ENCODE measurements at regions not wholly inside any gene's neighbourhood (a gene's known extent, or its start where the extent isn't known, plus 50 kb on each side); places are given as distances from the start of the nearest gene placed in this dataset.

DNA sequence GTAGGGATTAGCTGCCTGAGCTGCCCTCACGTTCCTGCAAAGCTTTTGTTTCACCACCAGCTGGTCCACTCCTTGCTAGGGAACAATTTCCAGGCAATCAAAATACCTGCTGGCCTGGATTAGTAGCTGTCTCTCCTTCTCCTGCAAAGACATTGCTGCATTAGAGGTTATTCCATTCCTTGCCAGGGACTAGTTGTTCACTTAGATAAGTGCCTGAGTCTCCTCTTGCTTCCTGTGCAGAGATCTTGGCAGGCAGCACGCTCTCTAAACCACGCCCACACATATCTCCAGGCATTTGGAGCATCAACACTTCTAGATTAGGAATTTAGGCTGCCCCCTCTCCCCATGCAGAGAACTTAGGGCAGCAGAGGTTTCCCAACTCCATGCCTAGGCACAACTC lies 150.4 kb upstream of the SMIM30 start:
- H2BK120ac ChIP-seq (ENCODE audit: low read depth, low read length) = no peak overlapping the region
- H3K27ac ChIP-seq (replicated peaks; ENCODE audit: low read length) = no peak overlapping the region
- no peak overlapping the region for H3K23ac ChIP-seq (ENCODE audit: low read depth, low read length, poor library complexity)
- no peaks in the 10 kb centered on the region for H3K4me1 ChIP-seq (ENCODE audit: control insufficient read depth in 2 of 2, insufficient read depth in 1 of 2, low read depth in 1 of 2, low read length in 2 of 2)
- H2AFZ ChIP-seq (ENCODE audit: low read length) = no peak overlapping the region
- no peak overlapping the region for H2AK5ac ChIP-seq (ENCODE audit: low read depth, low read length)
- no peak overlapping the region for H2BK5ac ChIP-seq (ENCODE audit: low read length)
- no peak overlapping the region for H3K18ac ChIP-seq (ENCODE audit: low read length)
- H3K9me3 ChIP-seq (replicated peaks in 1 of 2; ENCODE audit: control insufficient read depth in 2 of 2, insufficient read depth in 1 of 2, low read depth in 1 of 2, low read length in 2 of 2) = peaks cover 0 to 6% of the 10 kb centered on the region in 2 donors
- no CpG with 5 or more reads among the region's 3 CpGs for WGBS, 2 donors (ENCODE audit: extremely low coverage in 2 of 2, insufficient read length in 2 of 2, insufficient replicate concordance in 1 of 2)
- H3K4me2 ChIP-seq (ENCODE audit: insufficient read depth, low read length, poor library complexity, severe bottlenecking) = no peak overlapping the region
- no peaks in the 10 kb centered on the region for H3K79me1 ChIP-seq (ENCODE audit: low read depth, low read length)
- no peak overlapping the region for H4K8ac ChIP-seq (ENCODE audit: low read depth, low read length)
- H2BK12ac ChIP-seq (ENCODE audit: low read length) = no peak overlapping the region
- H3K36me3 ChIP-seq (replicated peaks in 1 of 2; ENCODE audit: control insufficient read depth in 2 of 2, insufficient read depth in 2 of 2, low read length in 2 of 2) = no peaks in the 10 kb centered on the region
- no peaks in the 10 kb centered on the region for H3K27me3 ChIP-seq (ENCODE audit: control insufficient read depth in 3 of 3, insufficient read depth in 3 of 3, low read depth in 1 of 3, low read length in 3 of 3)
- H2BK15ac ChIP-seq (ENCODE audit: low read length) = no peak overlapping the region
- no peak overlapping the region for H3K4me3 ChIP-seq (ENCODE audit: low read length in 2 of 2)
- H3K14ac ChIP-seq (ENCODE audit: low read length) = no peak overlapping the region
- no peak overlapping the region for H4K91ac ChIP-seq (ENCODE audit: low read depth, low read length, poor library complexity)
- no peak for DNase-seq (ENCODE audit: low spot score)
- H3K9ac ChIP-seq (ENCODE audit: low read depth, low read length, poor library complexity) = no peak overlapping the region
- no peak overlapping the region for H3K4ac ChIP-seq (ENCODE audit: low read length)

DNA sequence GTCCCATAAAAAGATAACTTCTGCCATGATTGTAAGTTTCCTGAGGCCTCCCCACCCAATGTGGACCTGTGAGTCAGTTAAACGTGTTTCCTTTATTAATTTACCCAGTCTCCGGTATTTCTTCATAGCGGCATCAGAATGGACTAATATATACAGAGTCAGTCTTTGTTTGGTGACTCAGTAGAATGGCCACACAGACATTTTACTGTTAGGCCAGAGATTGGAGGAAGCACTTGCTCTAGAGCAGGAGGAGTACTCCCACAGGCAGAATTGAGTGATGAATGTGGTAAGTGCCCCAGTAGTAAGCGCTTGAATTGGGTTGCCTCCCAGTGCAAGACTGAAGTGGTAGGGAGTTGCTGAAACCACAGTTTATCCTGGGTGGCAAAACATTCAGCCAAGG lies 149.5 kb upstream of the SMIM30 start:
- Histone ChIP-seq H3K27me3 (ENCODE audit: control insufficient read depth in 3 of 3, insufficient read depth in 3 of 3, low read depth in 1 of 3, low read length in 3 of 3) (no peaks in the 10 kb centered on the region), H3K14ac (ENCODE audit: low read length) (no peak overlapping the region), H2BK120ac (ENCODE audit: low read depth, low read length) (no peak overlapping the region), H3K9ac (ENCODE audit: low read depth, low read length, poor library complexity) (no peak overlapping the region), H2AK5ac (ENCODE audit: low read depth, low read length) (no peak overlapping the region), H3K27ac (replicated peaks; ENCODE audit: low read length) (no peak overlapping the region), H3K18ac (ENCODE audit: low read length) (no peak overlapping the region), H4K8ac (ENCODE audit: low read depth, low read length) (no peak overlapping the region), H3K4ac (ENCODE audit: low read length) (no peak overlapping the region), H3K23ac (ENCODE audit: low read depth, low read length, poor library complexity) (no peak overlapping the region), H4K91ac (ENCODE audit: low read depth, low read length, poor library complexity) (no peak overlapping the region), H2BK15ac (ENCODE audit: low read length) (no peak overlapping the region), H3K4me2 (ENCODE audit: insufficient read depth, low read length, poor library complexity, severe bottlenecking) (no peak overlapping the region), H2BK12ac (ENCODE audit: low read length) (no peak overlapping the region), H2AFZ (ENCODE audit: low read length) (no peak overlapping the region), H3K79me1 (ENCODE audit: low read depth, low read length) (no peaks in the 10 kb centered on the region), H2BK5ac (ENCODE audit: low read length) (no peak overlapping the region), H3K36me3 (replicated peaks in 1 of 2; ENCODE audit: control insufficient read depth in 2 of 2, insufficient read depth in 2 of 2, low read length in 2 of 2) (no peaks in the 10 kb centered on the region), H3K4me3 (ENCODE audit: low read length in 2 of 2) (no peak overlapping the region), H3K4me1 (ENCODE audit: control insufficient read depth in 2 of 2, insufficient read depth in 1 of 2, low read depth in 1 of 2, low read length in 2 of 2) (no peaks in the 10 kb centered on the region), H3K9me3 (replicated peaks in 1 of 2; ENCODE audit: control insufficient read depth in 2 of 2, insufficient read depth in 1 of 2, low read depth in 1 of 2, low read length in 2 of 2) (peaks cover 0 to 6% of the 10 kb centered on the region in 2 donors)
- no peak for DNase-seq (ENCODE audit: low spot score)
- no CpG with 5 or more reads among the region's 4 CpGs for WGBS, 2 donors (ENCODE audit: extremely low coverage in 2 of 2, insufficient read length in 2 of 2, insufficient replicate concordance in 1 of 2)

GRCh38 chr7:113267271-113267670 lies 148.9 kb upstream of the SMIM30 start:
- Histone ChIP-seq H2BK120ac (ENCODE audit: low read depth, low read length) (no peak overlapping the region), H3K36me3 (replicated peaks in 1 of 2; ENCODE audit: control insufficient read depth in 2 of 2, insufficient read depth in 2 of 2, low read length in 2 of 2) (no peaks in the 10 kb centered on the region), H3K4me3 (ENCODE audit: low read length in 2 of 2) (no peak overlapping the region), H3K27me3 (ENCODE audit: control insufficient read depth in 3 of 3, insufficient read depth in 3 of 3, low read depth in 1 of 3, low read length in 3 of 3) (no peaks in the 10 kb centered on the region), H3K4me1 (ENCODE audit: control insufficient read depth in 2 of 2, insufficient read depth in 1 of 2, low read depth in 1 of 2, low read length in 2 of 2) (no peaks in the 10 kb centered on the region), H3K14ac (ENCODE audit: low read length) (no peak overlapping the region), H3K9me3 (replicated peaks in 1 of 2; ENCODE audit: control insufficient read depth in 2 of 2, insufficient read depth in 1 of 2, low read depth in 1 of 2, low read length in 2 of 2) (peaks cover 0 to 6% of the 10 kb centered on the region in 2 donors), H2BK5ac (ENCODE audit: low read length) (no peak overlapping the region), H2AFZ (ENCODE audit: low read length) (no peak overlapping the region), H3K9ac (ENCODE audit: low read depth, low read length, poor library complexity) (no peak overlapping the region), H3K4ac (ENCODE audit: low read length) (no peak overlapping the region), H2BK15ac (ENCODE audit: low read length) (no peak overlapping the region), H3K23ac (ENCODE audit: low read depth, low read length, poor library complexity) (no peak overlapping the region), H3K4me2 (ENCODE audit: insufficient read depth, low read length, poor library complexity, severe bottlenecking) (no peak overlapping the region), H3K27ac (replicated peaks; ENCODE audit: low read length) (no peak overlapping the region), H3K79me1 (ENCODE audit: low read depth, low read length) (no peaks in the 10 kb centered on the region), H2BK12ac (ENCODE audit: low read length) (no peak overlapping the region), H4K8ac (ENCODE audit: low read depth, low read length) (no peak overlapping the region), H3K18ac (ENCODE audit: low read length) (no peak overlapping the region), H4K91ac (ENCODE audit: low read depth, low read length, poor library complexity) (no peak overlapping the region), H2AK5ac (ENCODE audit: low read depth, low read length) (no peak overlapping the region)
- no peak for DNase-seq (ENCODE audit: low spot score)

DNA sequence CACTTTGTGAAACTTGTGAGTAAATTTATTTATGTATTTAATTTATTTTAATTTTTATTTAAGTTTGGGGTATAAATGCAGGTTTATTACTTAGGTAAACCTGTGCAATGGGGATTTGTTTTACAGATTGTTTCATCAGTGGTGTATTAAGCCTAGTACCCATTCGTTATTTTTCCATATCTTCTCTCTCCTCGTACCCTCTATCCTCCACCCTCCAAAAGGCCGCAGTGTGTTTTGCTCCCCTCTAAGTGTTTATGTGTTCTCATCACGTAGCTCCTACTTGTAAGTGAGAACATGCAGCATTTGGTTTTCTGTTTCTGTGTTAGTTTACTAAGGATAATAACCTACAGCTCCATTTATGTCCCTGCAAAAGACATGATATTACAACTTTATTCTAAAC lies 145.4 kb upstream of the SMIM30 start:
- Histone ChIP-seq H2AK5ac (ENCODE audit: low read depth, low read length) (no peak overlapping the region), H3K79me1 (ENCODE audit: low read depth, low read length) (no peaks in the 10 kb centered on the region)
- WGBS, 2 donors (ENCODE audit: extremely low coverage in 2 of 2, insufficient read length in 2 of 2, insufficient replicate concordance in 1 of 2) = no CpG with 5 or more reads among the region's 4 CpGs

More for the DNA sequence above, 145.4 kb upstream of the SMIM30 start:
- Histone ChIP-seq H2BK12ac (ENCODE audit: low read length) (no peak overlapping the region), H3K27ac (replicated peaks; ENCODE audit: low read length) (no peak overlapping the region), H3K4ac (ENCODE audit: low read length) (no peak overlapping the region), H2BK5ac (ENCODE audit: low read length) (no peak overlapping the region), H3K27me3 (ENCODE audit: control insufficient read depth in 3 of 3, insufficient read depth in 3 of 3, low read depth in 1 of 3, low read length in 3 of 3) (no peaks in the 10 kb centered on the region), H2BK120ac (ENCODE audit: low read depth, low read length) (no peak overlapping the region), H3K9me3 (replicated peaks in 1 of 2; ENCODE audit: control insufficient read depth in 2 of 2, insufficient read depth in 1 of 2, low read depth in 1 of 2, low read length in 2 of 2) (peaks cover 0 to 4% of the 10 kb centered on the region in 2 donors), H3K4me3 (ENCODE audit: low read length in 2 of 2) (no peak overlapping the region), H3K23ac (ENCODE audit: low read depth, low read length, poor library complexity) (no peak overlapping the region), H3K18ac (ENCODE audit: low read length) (no peak overlapping the region), H3K14ac (ENCODE audit: low read length) (no peak overlapping the region), H3K9ac (ENCODE audit: low read depth, low read length, poor library complexity) (no peak overlapping the region), H4K8ac (ENCODE audit: low read depth, low read length) (no peak overlapping the region), H2AFZ (ENCODE audit: low read length) (no peak overlapping the region), H3K4me1 (ENCODE audit: control insufficient read depth in 2 of 2, insufficient read depth in 1 of 2, low read depth in 1 of 2, low read length in 2 of 2) (no peaks in the 10 kb centered on the region), H2BK15ac (ENCODE audit: low read length) (no peak overlapping the region), H4K91ac (ENCODE audit: low read depth, low read length, poor library complexity) (no peak overlapping the region), H3K36me3 (replicated peaks in 1 of 2; ENCODE audit: control insufficient read depth in 2 of 2, insufficient read depth in 2 of 2, low read length in 2 of 2) (no peaks in the 10 kb centered on the region), H3K4me2 (ENCODE audit: insufficient read depth, low read length, poor library complexity, severe bottlenecking) (no peak overlapping the region)
- no peak for DNase-seq (ENCODE audit: low spot score)
